EL (cell line): ENCODE measurements at regions not wholly inside any gene's neighbourhood (a gene's known extent, or its start where the extent isn't known, plus 50 kb on each side); places are given as distances from the start of the nearest gene placed in this dataset.
A peak's percentile ranks its signal among the peaks of the same experiment; 100 is the strongest.
"Not testable (repeated sequence)": the region's sequence is repeated elsewhere in the genome, so short reads cannot be mapped to it uniquely, and the experiment has no call there.

Experiments
- DNase-seq: peaks from one replicate; pipeline ENCODE4 v3.0.0-alpha.2; 2016

DNA sequence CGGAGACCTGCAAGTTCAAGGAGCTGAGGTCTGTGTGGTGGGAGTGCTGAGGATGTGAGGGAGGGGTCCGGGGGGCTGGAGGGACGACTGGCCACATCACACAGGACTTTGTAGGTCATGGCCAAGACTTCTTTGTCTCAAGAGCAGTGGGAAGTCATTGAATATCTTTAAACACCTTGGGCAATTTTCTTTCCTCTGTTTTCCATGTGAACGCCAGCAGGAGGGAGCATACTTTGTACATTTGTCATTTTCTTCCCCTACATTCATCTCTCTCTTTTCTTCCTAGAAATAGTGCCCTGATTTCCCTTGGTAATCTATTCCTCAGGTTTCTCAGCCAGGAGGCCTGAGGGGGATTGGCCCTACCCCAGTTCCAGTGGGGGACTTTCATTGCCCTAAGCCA, 153.7 kb upstream of the MSX2 start:
- DNase-seq: no peak

DNA sequence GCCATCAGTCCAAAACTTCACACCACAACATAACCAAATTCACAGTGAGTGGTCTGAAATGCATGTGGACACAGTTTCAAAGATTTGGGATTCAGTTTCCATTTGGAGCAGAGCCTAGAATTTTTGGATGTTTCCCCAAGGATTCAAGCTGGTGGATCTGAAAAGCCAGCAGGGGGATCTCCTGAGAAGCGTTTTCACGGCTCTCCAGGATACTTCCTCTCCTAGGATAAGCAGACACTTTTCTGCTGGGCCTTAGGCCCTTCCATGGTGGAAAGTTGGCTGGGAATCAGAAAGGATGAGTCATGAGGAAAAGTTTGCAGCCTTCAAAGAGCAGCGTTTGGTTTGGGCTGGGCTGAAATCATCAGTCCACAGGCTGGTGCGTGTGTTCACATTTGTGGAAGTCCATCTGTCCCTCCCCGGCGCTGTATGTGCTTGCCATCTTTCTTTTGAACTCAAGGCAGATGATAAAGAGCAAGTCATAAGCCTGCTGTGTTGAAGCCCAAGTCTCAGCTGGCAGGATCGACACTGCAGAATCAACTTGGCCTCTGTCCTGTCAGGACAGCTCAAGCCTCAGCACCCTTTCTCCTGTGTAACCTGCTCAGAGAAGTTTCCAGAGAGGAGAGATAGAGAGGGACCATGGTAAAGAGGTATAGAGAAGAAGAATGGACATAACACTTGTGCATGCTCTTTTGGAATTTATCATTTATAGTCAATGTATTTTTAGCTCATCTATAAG, 152.6 kb upstream of the MSX2 start:
- peak; percentile 91 for DNase-seq

DNA sequence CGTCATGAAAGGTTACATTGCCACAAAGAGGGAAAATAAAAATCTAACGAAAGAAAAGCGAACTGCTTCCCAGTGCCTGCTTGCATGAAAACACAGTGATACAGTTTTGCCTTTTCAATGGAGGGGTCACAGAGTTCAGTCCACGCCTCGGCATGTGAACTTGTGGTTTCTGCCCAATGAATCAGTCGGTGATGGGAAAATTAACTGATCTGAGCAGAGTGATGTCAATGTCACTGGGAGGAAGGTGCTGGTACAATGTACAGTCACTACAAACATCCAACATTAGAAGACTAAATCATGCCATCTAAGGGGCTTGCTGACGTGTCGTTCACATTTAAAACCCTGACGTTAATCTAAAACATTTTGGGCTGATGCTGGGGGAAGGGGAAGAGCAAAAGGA, 151.8 kb upstream of the MSX2 start:
- no peak for DNase-seq

DNA sequence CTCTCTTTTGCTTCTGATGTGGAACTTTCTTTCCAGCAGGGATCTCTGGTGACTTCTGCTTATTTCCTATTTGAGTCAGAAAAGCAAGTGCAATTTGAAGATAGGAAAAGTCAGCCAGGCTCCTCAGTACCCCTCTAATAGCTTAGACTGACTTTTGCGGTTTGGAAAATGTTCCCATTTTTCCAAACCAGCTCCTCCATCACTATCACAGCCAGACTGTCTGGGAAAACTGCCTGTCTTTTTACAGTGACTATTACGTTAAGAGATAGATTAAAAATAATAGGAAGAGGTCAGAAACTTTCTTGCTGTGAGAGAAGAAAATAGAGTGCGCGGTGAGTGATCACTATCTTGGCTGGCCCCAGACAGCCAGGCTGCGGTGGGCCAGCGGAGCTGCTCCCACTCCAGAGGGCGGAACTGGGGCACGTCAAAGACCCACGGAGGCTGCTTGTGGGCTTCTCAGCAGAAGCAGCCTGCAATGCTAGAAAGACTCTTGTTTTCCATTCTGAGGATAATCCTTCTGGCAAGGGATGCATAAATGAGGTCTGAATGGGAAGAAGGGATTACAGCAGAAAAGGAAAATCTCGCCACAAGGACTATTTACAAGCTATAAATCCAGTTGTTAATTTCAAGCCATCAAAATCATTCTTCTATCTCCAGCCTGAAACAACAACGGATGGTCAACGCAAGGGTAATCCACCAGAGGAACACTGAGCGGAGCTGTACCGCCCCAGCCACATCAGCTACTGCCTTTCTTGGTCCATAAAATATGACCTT, 151.0 kb upstream of the MSX2 start:
- no peak for DNase-seq

DNA sequence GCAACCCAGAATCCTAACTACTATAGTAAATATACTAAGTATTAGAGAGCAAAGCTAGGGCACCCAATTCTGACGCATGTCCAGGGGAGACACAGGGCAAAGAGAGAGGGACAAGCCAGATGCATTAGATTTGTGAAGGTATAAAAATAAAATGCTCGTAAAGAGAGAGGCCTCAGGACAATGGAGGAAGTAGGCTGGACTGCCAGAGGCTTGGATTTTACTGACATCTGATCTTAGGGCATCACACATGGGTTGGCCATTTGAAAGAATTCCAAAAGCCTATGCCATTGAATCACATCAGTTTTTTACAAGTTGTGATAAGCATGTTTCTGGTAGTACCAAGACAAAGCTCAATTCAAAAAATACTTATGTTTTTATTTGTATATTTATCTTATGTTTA, 149.3 kb upstream of the MSX2 start:
- DNase-seq: no peak

DNA sequence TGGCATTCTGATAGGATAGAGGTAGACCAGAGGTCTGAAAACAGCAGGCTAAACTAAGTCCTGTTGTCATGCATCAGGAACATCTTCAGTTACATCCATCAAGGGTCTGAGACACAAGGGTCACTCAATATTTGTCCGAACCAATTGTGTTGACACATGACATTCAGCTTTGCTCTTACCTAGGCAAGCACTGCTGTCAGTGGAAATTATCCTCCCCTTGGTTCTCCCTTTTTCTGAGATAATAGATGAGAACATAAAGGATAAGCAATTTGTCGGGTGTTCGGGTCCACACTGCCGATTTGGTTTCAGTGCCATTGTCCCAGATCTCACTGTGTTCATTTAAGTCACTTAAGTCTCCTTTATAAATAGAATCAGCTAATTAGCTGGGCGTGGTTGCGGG, 148.3 kb upstream of the MSX2 start:
- no peak for DNase-seq

DNA sequence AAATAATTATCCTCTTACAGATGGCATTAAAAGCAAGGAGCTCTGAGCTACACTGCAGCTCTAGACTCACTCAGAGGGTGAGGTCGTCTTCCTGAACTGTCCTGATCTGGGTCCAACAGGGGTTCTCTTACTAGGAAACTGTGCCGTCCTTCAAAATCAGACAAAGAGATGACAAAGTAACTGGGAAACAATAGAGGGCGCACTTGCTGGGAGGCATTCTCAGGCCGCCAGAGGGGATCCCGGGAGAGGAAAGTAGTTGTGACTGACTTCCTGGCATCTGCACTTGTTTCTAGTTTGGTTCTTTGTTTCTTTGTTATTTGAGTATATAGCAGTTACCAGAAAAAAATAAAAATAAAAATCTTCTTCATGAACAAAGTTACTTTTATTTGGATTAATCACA, 142.9 kb upstream of the MSX2 start:
- DNase-seq: peak; percentile 32

DNA sequence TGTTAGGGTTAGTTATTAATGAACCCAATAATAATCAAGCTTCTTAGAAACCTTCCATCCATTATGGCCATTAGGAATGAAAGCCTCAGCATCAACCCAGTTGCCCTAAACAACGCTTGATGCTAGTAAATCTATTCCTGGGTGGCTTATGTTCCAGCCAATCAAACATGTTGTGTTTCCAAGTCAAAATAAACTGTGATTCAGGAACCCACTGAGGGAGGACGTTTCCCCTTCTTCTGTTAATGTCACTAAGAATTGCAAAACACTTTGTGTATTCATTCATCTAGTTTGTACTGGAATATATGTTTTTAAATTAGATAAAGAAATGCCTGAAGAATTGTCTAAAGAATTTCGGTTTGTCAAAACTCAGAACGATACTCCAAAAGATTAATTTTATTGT, 142.5 kb upstream of the MSX2 start:
- no peak for DNase-seq

DNA sequence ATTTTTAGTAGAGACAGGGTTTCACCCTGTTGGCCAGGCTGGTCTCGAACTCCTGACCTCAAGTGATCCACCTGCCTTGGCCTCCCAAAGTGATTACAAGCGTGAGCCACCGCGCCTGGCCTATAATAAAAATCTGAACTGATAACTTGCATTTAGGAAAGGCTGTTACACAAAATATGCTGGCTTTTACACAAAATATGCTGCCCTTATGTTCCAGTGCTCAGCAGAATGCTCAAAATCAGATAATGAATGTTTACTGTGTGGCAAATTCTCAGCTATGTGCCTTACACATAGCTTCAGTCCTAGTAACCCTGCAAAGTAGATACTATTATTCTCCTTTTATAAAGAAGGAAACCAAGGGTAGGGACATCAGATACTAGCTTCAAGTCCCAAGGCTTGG, 141.3 kb upstream of the MSX2 start:
- DNase-seq: no peak

DNA sequence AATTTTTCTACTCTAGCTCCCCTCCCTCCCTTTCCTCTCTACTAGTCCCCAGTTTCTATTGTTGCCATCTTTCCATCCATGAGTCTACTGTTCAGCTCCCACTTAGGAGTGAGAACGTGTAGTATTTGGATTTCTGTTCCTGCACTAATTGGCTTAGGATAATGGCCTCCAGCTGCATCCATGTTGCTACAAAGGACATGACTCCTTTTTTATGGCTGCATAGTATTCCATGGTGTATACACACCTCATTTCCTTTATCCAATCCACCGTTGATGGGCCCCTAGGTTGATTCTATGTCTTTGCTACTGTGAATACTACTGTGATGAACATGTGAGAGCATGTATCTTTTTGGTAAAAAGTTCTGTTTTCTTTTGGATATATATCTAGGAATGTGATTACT, 138.9 kb upstream of the MSX2 start:
- DNase-seq: no peak

DNA sequence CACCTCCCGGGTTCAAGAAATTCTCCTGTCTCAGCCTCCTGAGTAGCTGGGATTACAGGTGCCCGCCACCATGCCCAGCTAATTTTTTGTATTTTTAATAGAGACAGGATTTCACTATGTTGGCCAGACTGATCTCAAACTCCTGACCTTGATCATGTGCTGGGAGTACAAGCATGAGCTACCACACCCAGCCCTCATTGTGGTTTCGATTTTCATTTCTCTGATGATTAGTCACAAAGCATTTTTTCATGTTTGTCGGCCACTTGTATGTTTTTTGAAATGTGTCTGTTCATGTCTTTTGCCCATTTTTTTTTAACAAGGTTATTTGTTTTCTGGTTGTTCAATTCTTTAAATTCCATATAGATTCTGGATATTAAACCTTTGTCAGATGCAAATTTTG, 138.2 kb upstream of the MSX2 start:
- DNase-seq: not testable (repeated sequence)

DNA sequence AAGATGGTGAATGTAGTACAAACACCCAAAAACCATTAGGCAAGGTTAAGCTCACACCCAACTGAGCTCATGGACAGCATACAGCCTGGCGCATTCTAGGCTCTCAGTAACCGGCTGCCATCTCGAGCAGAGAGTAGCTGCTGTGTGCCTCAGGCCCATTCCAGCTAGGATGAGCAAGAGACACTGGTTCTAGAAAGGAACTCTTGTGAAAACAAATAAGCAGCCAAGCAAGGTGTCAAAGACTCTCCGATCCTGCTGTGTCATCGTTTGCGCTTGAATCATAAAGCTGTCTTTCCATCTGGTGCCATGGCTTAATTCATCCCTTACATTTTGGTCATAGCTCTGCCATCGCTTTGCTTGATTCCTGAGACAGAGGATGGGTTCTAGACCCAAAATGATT, 135.4 kb upstream of the MSX2 start:
- DNase-seq: peak; percentile 72

DNA sequence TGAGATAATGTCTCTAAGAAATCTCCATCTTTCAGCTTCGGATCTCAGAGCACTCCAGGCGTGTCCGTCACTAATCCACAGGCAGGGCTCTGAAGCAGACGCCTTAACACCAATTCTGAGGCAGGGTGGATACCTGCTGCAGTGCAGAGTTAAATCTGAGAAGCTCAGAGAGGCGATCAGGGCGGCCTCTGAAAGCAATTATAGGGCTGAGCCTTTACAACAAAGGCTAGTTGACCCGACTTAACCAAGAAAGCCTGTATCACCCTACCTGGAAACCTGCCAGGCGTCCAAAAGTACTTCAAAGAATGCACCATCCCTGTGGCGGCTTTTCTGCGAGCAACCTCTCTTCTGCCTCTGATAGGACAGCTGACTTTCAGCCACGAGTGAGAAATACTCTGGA, 134.8 kb upstream of the MSX2 start:
- peak; percentile 34 for DNase-seq

DNA sequence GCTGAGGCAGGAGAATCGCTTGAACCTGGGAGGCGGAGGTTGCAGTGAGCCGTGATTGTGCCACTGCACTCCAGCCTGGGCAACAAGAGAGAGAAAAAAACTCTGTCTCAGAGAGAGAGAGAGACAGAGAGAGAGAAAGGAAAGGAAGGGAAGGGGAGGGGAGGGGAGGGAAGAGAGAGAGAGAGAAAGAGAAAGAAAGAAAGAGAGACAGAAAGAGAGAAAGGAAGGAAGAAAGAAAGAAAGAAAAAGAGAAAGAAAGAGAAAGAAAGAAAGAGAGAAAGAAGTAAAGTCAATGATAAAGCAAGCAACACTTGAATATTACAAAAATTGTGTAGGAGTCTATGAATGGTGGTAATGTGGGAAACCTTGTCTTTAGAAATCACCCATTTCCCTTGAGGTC, 133.6 kb upstream of the MSX2 start:
- DNase-seq: no peak

DNA sequence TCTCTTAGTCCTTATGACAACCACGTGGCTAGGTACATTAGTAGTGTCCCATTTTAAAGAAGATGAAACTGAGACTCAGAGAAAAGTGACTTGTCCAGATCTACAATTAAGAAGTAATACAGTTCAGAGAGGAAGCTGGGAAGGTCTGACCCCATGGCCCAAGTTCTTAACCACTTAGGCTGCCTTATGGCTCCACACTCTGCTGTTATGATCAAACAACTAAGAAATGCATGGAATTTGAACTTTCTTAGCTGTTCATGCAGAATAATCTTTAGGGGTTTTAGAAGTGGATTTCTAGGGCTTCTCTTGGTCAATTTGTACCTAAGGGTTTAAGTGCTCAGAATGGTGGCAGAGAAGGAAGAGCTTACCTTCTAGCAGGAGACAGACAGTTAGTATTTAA, 128.0 kb upstream of the MSX2 start:
- peak; percentile 70 for DNase-seq

DNA sequence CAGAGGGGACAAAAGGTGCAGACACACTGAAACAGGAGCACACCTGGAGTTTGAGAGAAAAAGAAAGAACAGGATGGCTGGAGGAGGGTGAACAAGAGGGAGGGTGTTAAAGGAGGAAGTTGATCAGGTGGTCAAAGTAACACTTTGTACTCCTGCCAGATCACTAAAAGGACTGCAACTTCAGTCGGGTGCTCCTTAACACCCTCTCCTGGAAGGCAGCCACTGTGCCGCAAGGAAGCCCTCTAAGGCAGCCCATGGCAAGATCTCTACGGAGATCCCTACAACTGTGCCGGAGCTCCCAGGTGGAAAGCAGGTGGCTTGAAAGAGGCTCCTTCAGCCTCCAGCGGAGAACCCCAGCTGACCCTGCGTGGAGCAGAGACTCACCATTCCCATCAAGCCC, 124.4 kb upstream of the MSX2 start:
- DNase-seq: no peak

DNA sequence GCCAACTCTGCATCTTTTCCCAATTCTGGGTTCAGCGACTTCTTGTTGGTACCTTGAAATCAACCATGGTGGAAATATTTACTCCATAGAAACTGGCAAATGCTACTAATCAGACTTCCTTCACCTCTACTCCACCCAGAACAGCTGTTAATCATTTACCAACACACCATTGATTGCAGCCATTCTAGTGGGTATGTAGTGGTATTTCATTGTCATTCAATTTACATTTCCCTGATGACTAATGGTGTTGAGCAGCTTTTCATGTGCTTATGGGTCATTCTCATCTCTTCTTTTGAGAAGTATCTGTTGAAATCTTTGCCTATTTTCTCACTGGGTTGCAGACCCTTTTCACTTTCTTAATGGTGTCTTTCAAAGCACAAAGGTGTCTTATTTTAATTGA, 122.4 kb upstream of the MSX2 start:
- peak; percentile 28 for DNase-seq

DNA sequence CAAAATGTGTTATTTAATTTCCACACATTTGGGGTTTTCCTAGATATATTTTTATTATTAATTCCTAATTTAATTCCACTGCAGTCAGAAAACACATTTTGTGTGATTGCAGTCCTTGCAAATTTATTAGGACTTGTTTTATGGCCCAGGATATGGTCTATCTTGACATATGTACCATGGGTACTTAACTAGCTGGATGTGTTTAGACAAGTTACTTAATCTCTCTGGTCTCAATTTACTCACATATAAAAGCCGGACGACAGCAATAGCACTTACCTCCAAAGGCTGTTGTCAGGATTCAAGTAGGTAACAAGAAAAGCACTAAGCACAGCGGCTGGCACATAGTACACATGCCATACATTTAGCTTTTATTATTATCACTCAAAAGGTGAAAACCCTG, 118.2 kb upstream of the MSX2 start:
- no peak for DNase-seq

DNA sequence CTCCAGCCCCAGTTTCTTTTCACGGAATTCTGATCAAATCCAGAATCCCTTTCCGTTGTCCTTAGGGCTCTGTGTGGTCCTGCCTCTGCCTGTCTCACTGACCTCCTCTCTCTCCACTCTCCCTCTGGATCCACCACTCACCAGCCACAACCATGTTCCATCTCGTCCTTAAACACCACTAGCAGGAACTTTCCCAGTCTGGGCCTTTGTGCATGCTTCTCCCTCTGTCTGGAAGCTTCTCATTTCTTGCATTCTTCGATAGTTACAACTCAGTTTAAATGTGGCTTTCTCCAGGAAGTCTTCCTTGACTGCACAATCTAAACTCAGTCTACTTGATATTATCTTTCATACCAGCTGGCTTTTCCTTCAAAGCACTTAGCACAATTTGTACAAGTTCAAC, 117.7 kb upstream of the MSX2 start:
- no peak for DNase-seq

DNA sequence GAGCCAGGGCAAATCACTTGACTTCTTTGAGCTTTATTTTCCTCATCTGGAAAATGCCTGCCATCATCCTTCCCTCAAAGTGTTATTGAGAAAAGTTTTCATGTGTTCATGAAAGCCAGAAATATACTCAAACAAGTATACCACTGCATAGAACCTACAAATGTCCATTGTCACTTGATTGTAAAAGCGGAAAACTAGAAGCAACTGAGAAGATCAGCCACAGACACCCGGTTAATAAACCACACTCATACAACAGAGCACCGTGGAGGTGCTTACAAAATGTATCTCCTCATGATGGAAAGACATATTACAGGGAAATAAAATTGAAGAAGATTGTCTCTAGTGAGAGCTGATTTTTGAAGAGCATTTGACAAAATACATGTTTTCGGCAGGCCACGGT, 117.2 kb upstream of the MSX2 start:
- DNase-seq: no peak

DNA sequence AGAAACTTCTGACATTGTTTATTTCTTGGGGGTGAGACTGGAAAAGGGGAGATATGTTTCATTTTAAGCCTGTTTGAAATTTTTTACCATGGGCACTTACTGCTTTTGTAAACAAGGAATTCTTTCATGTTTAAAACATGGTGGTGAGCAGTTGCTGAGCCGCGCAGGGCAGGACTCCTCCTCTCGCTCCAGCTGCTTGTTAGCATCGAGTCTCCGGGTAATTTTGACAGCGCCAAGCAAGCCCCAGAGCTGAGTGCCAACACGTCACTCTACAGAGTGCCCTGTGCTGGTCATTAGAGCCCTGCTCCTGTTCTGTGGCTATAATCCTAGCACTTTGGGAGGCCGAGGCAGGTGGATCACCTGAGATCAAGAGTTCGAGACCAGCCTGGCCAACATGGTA, 116.5 kb upstream of the MSX2 start:
- no peak for DNase-seq

DNA sequence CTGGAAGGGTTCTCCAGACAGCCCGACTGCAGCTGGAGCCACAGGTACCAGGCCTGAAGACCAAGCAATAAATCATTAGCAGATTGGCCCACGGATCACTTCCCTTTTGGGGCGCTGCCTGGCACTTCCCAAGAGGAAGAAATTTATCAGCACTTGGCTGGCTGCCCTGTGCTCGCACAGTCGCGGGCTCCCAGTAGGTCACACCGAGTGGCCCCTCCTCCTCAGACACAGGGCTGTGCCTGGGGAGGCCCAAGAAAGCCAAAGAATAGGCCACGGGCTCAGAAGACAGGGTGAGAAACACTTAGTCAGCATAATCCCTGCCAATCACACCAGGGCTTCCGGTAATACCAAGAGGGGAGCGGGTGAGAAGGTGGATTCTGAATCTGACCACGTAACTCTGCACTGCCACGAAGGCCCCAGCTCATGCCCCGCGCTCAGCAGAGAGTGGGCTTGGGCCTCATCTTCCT, 115.7 kb upstream of the MSX2 start:
- DNase-seq: no peak

DNA sequence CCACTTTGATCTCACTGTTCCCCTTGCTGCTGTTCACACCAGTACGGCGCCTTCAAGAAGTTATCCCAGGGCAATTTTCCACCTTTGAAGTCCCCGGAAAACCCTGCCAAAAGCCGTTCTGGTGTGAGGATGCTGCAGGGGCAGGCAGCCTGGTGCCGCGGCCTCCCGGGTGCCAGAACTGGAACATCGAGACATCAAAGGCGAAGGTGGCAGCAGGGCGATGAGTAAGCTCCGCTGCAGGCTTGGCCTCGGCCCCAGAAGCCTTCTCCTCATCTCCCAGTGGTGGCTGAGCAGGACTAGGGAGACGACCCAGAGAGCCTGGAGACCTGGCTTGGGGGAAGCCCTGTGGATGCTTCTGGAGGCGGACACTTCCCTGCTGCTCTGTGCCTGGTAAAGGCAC, 115.3 kb upstream of the MSX2 start:
- DNase-seq: no peak

DNA sequence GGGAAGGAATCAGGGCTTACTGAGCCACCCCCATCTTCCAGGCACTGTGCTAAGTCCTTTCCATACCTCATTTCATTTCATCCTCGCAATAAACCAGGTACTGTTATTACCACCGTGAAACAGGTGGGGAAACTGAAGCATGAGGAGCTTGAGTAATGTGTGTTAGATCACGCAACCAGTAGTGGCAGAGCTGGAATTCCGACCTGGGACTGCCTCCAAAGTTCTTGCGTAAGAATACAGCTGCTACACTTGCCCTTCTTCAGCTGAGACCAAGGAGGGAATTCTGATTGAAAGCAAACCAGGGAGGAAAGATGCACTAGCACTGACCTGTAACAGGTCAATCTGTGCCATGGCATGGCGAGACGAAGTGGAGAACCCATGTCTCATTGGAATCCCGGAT, 113.4 kb upstream of the MSX2 start:
- peak; percentile 38 for DNase-seq

DNA sequence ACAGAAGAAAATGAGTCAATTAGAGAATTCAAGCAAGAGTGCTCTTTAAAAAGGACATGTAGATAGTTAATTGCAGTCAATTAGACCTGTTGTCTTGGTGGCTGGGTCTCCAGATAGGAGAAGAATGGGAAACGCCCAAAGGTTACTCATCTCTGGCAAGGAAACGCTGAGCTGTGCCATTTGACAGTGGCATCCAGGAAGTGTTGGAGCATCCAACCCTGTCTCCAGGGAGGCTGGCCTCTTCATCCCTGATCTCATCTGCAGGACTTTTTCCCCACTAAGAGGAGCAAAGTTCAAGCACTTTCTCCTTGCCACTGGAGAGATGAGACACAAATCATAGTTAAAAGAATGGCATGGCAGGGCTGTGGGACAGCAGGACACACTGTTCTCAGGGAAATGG, 111.7 kb upstream of the MSX2 start:
- peak; percentile 12 for DNase-seq
